ENCODE measurements at regions not wholly inside any gene's neighbourhood (a gene's known extent, or its start where the extent isn't known, plus 50 kb on each side); places are given as distances from the start of the nearest gene placed in this dataset.
A peak's percentile ranks its signal among the peaks of the same experiment; 100 is the strongest.

- no peak for TF ChIP-seq CTCF (tag by site-specific recombination; IDR thresholded peaks at IDR 0.05)
- peak; percentile 94 for TF ChIP-seq TCF7L2 (IDR thresholded peaks at IDR 0.05; ENCODE audit: borderline replicate concordance, low read depth, low read length)
- TF ChIP-seq SP2 (tag by site-specific recombination; IDR thresholded peaks at IDR 0.05): no peak
- no peak for TF ChIP-seq REST (tag by site-specific recombination; IDR thresholded peaks at IDR 0.05)
- no peak for TF ChIP-seq ZSCAN18 (tag by site-specific recombination; IDR thresholded peaks at IDR 0.05)
Observed at GRCh38 chr6:15017261-15017660, 228.6 kb upstream of the JARID2 start.
